ENCODE measurements at regions not wholly inside any gene's neighbourhood (a gene's known extent, or its start where the extent isn't known, plus 50 kb on each side); places are given as distances from the start of the nearest gene placed in this dataset.
"Not testable (repeated sequence)": the region's sequence is repeated elsewhere in the genome, so short reads cannot be mapped to it uniquely, and the experiment has no call there.

GRCh38 chr22:46031965-46032851 is 55.2 kb upstream of the WNT7B start:
- Histone ChIP-seq H3K23ac (ENCODE audit: low read length) (no peak overlapping the region), H4K12ac (ENCODE audit: low read depth, low read length) (no peak overlapping the region), H2BK120ac (ENCODE audit: insufficient read depth, low read length, poor library complexity) (no peak overlapping the region), H3K79me1 (ENCODE audit: low read length) (peaks cover 3% of the 10 kb centered on the region), H3K14ac (ENCODE audit: low read length) (no peak overlapping the region), H3K27ac (ENCODE audit: low read depth, low read length) (no peak overlapping the region), H4K91ac (ENCODE audit: low read depth, low read length) (no peak overlapping the region), H3K4me1 (ENCODE audit: control insufficient read depth in 1 of 2, insufficient read depth in 2 of 2, low read length in 2 of 2) (peaks cover 7 to 8% of the 10 kb centered on the region in 2 experiments), H2AK5ac (ENCODE audit: low read length) (no peak overlapping the region), H3K9me3 (ENCODE audit: insufficient read depth, low read depth, low read length) (peaks cover 4% of the 10 kb centered on the region), H3K27me3 (ENCODE audit: insufficient read depth, low read length) (peaks cover 15% of the 10 kb centered on the region), H3K4ac (ENCODE audit: low read depth, low read length) (no peak overlapping the region), H3K79me2 (ENCODE audit: control insufficient read depth, insufficient read depth, low read length, poor library complexity) (peaks cover 3% of the 10 kb centered on the region), H3K9ac (ENCODE audit: low read length) (no peak overlapping the region), H2BK5ac (ENCODE audit: low read depth, low read length, poor library complexity) (no peak overlapping the region), H3K4me3 (ENCODE audit: low read depth, low read length) (no peak overlapping the region), H2AFZ (ENCODE audit: insufficient read depth, low read length, poor library complexity) (no peak overlapping the region), H2BK12ac (ENCODE audit: low read length) (no peak overlapping the region), H3K36me3 (ENCODE audit: control insufficient read depth in 1 of 2, insufficient read depth in 2 of 2, low read length in 2 of 2) (no peaks in the 10 kb centered on the region), H4K8ac (ENCODE audit: low read depth, low read length) (peak overlapping the region; percentile 5), H3K4me2 (ENCODE audit: low read length) (no peak overlapping the region), H3K18ac (ENCODE audit: low read length) (no peak overlapping the region)
- WGBS (ENCODE audit: extremely low coverage, insufficient coverage, insufficient read length), result no CpG with 5 or more reads among the region's 13 CpGs
- no peak for DNase-seq

- H3K4me2 ChIP-seq (ENCODE audit: low read length), result no peak overlapping the region
- no peak overlapping the region for H3K4me3 ChIP-seq (ENCODE audit: low read depth, low read length)
- peaks cover 2% of the 10 kb centered on the region for H3K27me3 ChIP-seq (ENCODE audit: insufficient read depth, low read length)
- no peak overlapping the region for H2AFZ ChIP-seq (ENCODE audit: insufficient read depth, low read length, poor library complexity)
- no peak overlapping the region for H3K23ac ChIP-seq (ENCODE audit: low read length)
- H3K14ac ChIP-seq (ENCODE audit: low read length), result no peak overlapping the region
- no peak overlapping the region for H2BK120ac ChIP-seq (ENCODE audit: insufficient read depth, low read length, poor library complexity)
- H3K36me3 ChIP-seq (ENCODE audit: control insufficient read depth in 1 of 2, insufficient read depth in 2 of 2, low read length in 2 of 2), result no peaks in the 10 kb centered on the region
- H3K9me3 ChIP-seq (ENCODE audit: insufficient read depth, low read depth, low read length), result peaks cover 4% of the 10 kb centered on the region
- H3K4me1 ChIP-seq (ENCODE audit: control insufficient read depth in 1 of 2, insufficient read depth in 2 of 2, low read length in 2 of 2), result peaks cover 5 to 6% of the 10 kb centered on the region in 2 experiments
- H3K4ac ChIP-seq (ENCODE audit: low read depth, low read length), result no peak overlapping the region
- H4K91ac ChIP-seq (ENCODE audit: low read depth, low read length), result no peak overlapping the region
- H3K79me1 ChIP-seq (ENCODE audit: low read length), result peaks cover 3% of the 10 kb centered on the region
- no CpG with 5 or more reads among the region's 11 CpGs for WGBS (ENCODE audit: extremely low coverage, insufficient coverage, insufficient read length)
- no peak overlapping the region for H3K9ac ChIP-seq (ENCODE audit: low read length)
- H2BK12ac ChIP-seq (ENCODE audit: low read length), result no peak overlapping the region
- peaks cover 3% of the 10 kb centered on the region for H3K79me2 ChIP-seq (ENCODE audit: control insufficient read depth, insufficient read depth, low read length, poor library complexity)
- H4K8ac ChIP-seq (ENCODE audit: low read depth, low read length), result no peak overlapping the region
- no peak overlapping the region for H2BK5ac ChIP-seq (ENCODE audit: low read depth, low read length, poor library complexity)
- no peak overlapping the region for H4K12ac ChIP-seq (ENCODE audit: low read depth, low read length)
- H3K27ac ChIP-seq (ENCODE audit: low read depth, low read length), result no peak overlapping the region
- no peak overlapping the region for H3K18ac ChIP-seq (ENCODE audit: low read length)
- H2AK5ac ChIP-seq (ENCODE audit: low read length), result no peak overlapping the region
- no peak for DNase-seq
Observed at GRCh38 chr22:46033256-46034200, 56.6 kb upstream of the WNT7B start.

- not testable (repeated sequence) for H4K91ac ChIP-seq (ENCODE audit: low read depth, low read length); H3K23ac ChIP-seq (ENCODE audit: low read length); H2AK5ac ChIP-seq (ENCODE audit: low read length); H3K27ac ChIP-seq (ENCODE audit: low read depth, low read length); H3K18ac ChIP-seq (ENCODE audit: low read length); H4K12ac ChIP-seq (ENCODE audit: low read depth, low read length); H2AFZ ChIP-seq (ENCODE audit: insufficient read depth, low read length, poor library complexity); H3K79me1 ChIP-seq (ENCODE audit: low read length); H3K4me3 ChIP-seq (ENCODE audit: low read depth, low read length); H3K4me2 ChIP-seq (ENCODE audit: low read length); H4K8ac ChIP-seq (ENCODE audit: low read depth, low read length); H2BK5ac ChIP-seq (ENCODE audit: low read depth, low read length, poor library complexity); H2BK12ac ChIP-seq (ENCODE audit: low read length); H3K79me2 ChIP-seq (ENCODE audit: control insufficient read depth, insufficient read depth, low read length, poor library complexity); H3K4ac ChIP-seq (ENCODE audit: low read depth, low read length); H3K27me3 ChIP-seq (ENCODE audit: insufficient read depth, low read length); H3K36me3 ChIP-seq (ENCODE audit: control insufficient read depth in 1 of 2, insufficient read depth in 2 of 2, low read length in 2 of 2); H2BK120ac ChIP-seq (ENCODE audit: insufficient read depth, low read length, poor library complexity); DNase-seq; H3K9me3 ChIP-seq (ENCODE audit: insufficient read depth, low read depth, low read length); H3K4me1 ChIP-seq (ENCODE audit: control insufficient read depth in 1 of 2, insufficient read depth in 2 of 2, low read length in 2 of 2); H3K14ac ChIP-seq (ENCODE audit: low read length); H3K9ac ChIP-seq (ENCODE audit: low read length)
- no CpG with 5 or more reads among the region's 5 CpGs for WGBS (ENCODE audit: extremely low coverage, insufficient coverage, insufficient read length)
Observed at GRCh38 chr22:46034480-46034879, 57.5 kb upstream of the WNT7B start.

GRCh38 chr22:46035380-46035741 is 58.4 kb upstream of the WNT7B start:
- no peak overlapping the region for H4K91ac ChIP-seq (ENCODE audit: low read depth, low read length)
- H3K27ac ChIP-seq (ENCODE audit: low read depth, low read length), result no peak overlapping the region
- no peak overlapping the region for H2BK120ac ChIP-seq (ENCODE audit: insufficient read depth, low read length, poor library complexity)
- no peak overlapping the region for H3K14ac ChIP-seq (ENCODE audit: low read length)
- no peak overlapping the region for H4K12ac ChIP-seq (ENCODE audit: low read depth, low read length)
- peaks cover 3% of the 10 kb centered on the region for H3K9me3 ChIP-seq (ENCODE audit: insufficient read depth, low read depth, low read length)
- no peak overlapping the region for H2AFZ ChIP-seq (ENCODE audit: insufficient read depth, low read length, poor library complexity)
- H3K79me2 ChIP-seq (ENCODE audit: control insufficient read depth, insufficient read depth, low read length, poor library complexity), result peaks cover 3% of the 10 kb centered on the region
- H3K4me2 ChIP-seq (ENCODE audit: low read length), result peak overlapping the region; percentile 38
- no peak overlapping the region for H3K18ac ChIP-seq (ENCODE audit: low read length)
- H2BK12ac ChIP-seq (ENCODE audit: low read length), result no peak overlapping the region
- H3K27me3 ChIP-seq (ENCODE audit: insufficient read depth, low read length), result no peaks in the 10 kb centered on the region
- no peak overlapping the region for H3K4me3 ChIP-seq (ENCODE audit: low read depth, low read length)
- DNase-seq, result no peak
- H3K79me1 ChIP-seq (ENCODE audit: low read length), result peaks cover 3% of the 10 kb centered on the region
- H3K23ac ChIP-seq (ENCODE audit: low read length), result no peak overlapping the region
- no peak overlapping the region for H3K9ac ChIP-seq (ENCODE audit: low read length)
- H2AK5ac ChIP-seq (ENCODE audit: low read length), result no peak overlapping the region
- peaks cover 5 to 6% of the 10 kb centered on the region in 2 experiments for H3K4me1 ChIP-seq (ENCODE audit: control insufficient read depth in 1 of 2, insufficient read depth in 2 of 2, low read length in 2 of 2)
- H2BK5ac ChIP-seq (ENCODE audit: low read depth, low read length, poor library complexity), result no peak overlapping the region
- H3K4ac ChIP-seq (ENCODE audit: low read depth, low read length), result no peak overlapping the region
- H3K36me3 ChIP-seq (ENCODE audit: control insufficient read depth in 1 of 2, insufficient read depth in 2 of 2, low read length in 2 of 2), result no peaks in the 10 kb centered on the region
- WGBS (ENCODE audit: extremely low coverage, insufficient coverage, insufficient read length), result no CpG with 5 or more reads among the region's 16 CpGs
- no peak overlapping the region for H4K8ac ChIP-seq (ENCODE audit: low read depth, low read length)

Data from trophoblast cell (in vitro differentiated cells and primary cell).